HG03469 (cell line): ENCODE measurements at regions not wholly inside any gene's neighbourhood (a gene's known extent, or its start where the extent isn't known, plus 50 kb on each side); places are given as distances from the start of the nearest gene placed in this dataset.
"Not testable (repeated sequence)": the region's sequence is repeated elsewhere in the genome, so short reads cannot be mapped to it uniquely, and the experiment has no call there.

Source experiments
- ATAC-seq: cut with Tn5 transposase; IDR thresholded peaks from one replicate; pipeline ENCODE4 v1.9.1; 2021; ENCODE audit warnings: mild to moderate bottlenecking, moderate library complexity, moderate number of reproducible peaks; ENCODE audit not compliant: unreplicated experiment

DNA sequence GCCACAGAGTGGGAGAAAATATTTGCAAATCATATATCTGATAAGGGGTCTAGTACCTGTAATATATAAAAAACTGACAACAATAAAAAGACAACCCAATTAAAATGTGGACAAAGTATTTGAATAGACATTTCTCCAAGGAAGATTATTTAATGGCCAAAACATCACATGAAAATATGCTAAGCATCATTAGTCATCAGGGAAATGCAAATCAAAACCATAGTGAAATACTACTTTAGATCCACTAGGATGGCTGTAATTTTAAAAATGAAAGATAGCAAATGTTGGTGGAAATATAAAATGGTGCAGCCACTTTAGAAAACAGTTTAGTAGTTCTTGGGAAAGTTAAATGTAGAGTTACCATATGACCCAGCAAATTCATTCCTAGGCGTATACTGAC is 118.7 kb upstream of the KIF26B start:
- ATAC-seq, result no peak

DNA sequence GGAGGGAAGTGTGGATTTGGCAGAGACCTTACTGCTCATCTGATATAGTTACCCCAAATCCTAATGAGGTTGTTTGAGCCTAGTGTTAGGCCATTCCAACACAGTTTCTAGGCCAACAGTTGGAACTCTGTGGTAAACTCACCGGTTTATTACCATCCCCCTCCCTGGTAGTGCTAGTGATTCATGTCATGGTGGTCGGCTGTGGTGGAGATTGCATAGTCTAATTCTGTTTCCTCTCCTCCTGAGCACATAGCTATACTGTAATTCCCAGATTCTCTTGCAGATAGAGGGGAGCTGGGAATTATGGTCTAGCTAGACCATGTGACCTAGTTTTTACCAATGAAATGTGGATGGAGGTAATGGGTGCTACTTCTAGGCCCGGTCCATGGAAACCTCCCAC is 123.7 kb upstream of the KIF26B start:
- no peak for ATAC-seq

DNA sequence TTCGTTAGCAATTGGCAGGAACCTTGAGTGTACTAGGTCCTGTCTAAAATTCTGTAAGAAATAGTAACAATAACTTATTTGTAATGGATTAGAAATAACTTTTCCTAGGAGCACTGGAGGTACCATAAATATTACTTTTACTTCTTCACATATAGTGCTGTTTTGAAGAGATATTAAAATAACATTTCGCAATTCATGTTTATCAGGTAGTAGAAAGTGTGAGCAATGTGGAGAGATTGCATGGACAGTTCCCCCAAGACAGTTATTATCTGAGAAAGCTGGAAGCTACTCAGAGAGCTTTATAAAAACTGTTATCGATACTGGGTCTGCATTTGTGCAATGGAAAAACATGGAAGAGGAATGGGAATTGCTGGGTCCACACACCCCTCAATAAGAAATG is 128.5 kb upstream of the KIF26B start:
- no peak for ATAC-seq

DNA sequence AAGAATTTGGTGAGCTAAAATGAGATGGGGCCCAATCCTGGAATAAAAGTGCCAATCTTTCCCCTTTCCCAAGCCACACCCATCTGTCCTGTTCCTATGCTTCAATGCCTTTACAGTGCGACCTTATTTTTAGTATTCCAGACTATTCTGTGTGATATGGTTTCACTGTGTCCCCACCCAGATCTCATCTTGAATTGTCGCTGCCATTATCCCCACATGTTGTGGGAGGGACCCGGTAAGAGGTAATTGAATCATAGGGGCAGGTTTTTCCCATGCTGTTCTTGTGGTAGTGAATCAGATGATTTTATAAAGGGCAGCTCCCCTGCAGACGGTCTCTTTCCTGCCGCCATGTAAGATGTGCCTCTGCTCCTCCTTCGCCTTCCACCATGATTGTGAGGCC is 129.3 kb upstream of the KIF26B start:
- ATAC-seq, result no peak

DNA sequence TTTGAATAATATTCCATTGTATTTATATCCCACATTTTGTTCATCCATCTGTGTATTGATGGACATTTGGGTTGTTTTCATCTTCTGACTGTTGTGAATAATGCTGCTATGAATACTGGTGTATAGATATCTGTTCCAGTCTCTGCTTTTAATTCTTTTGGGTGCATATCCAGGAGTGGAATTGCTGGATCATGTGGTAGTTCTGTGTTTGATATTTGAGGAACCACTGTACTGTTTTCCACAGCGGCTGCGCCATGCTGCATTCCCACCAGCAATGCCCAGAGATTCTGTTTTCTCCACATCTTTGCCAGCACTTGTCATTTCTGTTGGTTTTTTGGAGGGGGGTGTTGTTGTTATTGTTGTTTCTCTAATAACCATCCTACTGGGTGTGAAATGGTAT is 131.6 kb upstream of the KIF26B start:
- no peak for ATAC-seq

DNA sequence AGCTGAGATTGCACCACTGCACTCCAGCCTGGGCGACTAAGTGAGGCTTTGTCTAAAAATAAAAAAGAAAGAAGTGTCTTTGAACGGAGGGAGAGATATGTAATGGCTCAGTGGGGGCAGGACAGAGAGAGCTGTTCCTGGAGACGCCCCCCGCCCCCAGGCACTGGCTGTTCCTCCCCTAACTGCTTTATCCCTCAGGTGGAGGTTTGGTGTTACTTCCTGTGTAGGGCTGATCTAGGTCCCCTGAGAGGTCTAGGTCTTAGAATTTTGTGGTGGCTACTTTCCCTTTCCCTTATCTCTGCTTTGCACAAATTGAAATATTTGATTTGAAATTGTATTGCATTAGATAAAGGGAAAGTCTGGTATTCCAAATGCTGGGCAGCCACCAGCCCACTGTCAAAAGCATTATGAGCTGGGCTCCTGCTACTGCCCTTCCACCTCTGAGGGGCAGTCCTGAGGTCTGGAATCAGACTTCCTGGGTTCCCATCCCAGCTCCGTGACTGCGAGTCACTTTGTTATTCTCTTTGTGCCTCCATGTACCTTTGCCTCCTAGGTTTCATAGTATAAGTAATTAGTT is 134.8 kb upstream of the KIF26B start:
- no peak for ATAC-seq

DNA sequence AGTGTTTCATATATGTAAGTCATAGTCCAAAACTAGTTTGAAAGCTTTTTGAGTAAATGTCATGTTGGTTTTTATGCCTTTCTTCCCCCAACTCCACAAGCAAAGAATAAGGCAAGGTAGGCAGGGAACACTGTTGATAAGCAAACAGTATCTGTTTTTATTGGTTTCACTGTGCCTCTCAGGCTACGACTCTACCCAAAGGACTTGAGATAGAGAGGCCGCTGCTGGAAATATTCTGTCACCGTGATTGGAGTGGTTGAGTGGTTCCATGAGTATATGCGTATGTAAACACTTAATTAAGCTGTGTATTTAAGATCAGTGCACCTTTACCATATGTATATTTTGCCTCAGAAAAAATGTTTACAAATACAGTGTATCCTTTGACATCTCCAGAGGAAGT is 138.1 kb upstream of the KIF26B start:
- no peak for ATAC-seq

DNA sequence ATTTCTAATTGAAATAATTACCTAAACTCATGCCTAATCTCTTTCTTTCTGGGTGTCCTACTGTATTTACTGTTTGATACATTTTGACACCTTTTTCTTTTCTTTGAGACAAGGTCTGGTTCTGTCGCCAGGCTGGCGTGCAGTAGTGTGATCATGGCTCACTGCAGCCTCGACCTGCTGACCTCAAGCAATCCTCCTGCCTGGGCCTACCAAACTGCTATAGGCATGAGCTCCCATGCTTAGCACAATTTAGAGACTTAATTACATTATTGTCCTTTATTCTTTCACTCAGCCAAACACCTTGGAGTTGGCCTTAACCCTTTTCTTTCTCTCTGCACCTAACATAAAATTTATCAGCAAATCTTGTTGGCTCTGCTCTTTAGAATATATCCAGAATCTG is 139.8 kb upstream of the KIF26B start:
- no peak for ATAC-seq

DNA sequence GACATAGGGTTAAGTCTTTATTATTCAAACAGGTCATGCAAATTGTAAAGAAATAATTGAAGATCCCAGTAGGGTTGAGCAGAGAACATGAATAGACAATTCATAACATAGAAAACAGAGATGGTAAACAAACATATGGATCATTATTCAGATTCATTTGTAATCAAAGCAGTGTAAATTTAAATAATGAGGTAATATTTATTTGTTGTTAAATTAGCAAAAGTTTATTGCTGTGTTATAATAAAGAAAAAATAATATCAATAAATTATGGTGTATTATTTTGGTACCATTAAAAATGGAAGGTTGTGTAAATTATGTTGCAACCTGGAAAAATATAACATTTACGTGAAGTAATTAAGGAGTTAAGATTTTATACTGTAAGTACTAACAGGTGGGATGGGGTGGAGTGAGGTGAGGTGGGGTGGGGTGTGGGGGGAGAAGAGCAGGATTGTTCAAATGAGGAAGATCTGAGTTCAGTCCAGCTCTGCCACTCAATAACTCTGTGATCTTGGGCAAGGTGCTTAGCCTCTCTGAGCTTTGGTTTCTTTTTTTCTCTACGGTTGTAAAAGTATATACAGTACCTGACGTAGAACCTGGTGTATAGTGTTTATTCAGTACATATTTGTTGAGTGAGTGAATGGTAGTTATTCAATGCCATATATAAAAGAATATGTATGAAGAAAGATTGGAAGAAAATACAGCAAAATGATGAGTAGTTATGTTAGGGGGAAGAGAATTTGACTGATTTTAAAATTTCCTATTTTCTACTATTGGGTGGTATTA is 140.3 kb upstream of the KIF26B start:
- no peak for ATAC-seq

DNA sequence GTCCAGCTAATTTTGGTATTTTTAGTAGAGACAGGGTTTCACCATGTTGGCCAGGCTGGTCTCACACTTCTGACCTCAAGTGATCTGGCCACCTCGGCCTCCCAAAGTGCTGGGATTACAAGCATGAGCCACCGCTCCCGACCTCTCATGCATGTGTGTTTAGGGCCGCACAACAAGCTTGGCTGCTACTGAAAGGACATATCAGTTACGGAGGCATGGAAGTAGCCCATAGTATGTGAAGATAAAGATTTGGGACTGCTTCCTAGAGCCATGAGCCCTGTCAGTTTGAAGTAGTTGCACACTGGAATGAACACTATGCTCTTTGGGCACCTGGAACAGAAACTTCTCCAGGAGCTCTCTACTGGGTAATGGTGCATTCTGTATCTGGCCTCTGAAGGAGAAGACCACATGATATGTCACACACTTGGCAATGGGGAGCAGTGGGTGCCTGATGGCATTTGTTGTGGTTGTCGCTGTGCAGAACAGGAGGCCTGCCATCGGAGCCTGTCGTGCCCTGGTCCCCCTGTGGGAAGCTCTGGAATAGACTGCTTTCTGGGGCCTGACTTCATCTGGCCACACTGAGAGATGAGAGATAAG is 144.7 kb upstream of the KIF26B start:
- no peak for ATAC-seq

DNA sequence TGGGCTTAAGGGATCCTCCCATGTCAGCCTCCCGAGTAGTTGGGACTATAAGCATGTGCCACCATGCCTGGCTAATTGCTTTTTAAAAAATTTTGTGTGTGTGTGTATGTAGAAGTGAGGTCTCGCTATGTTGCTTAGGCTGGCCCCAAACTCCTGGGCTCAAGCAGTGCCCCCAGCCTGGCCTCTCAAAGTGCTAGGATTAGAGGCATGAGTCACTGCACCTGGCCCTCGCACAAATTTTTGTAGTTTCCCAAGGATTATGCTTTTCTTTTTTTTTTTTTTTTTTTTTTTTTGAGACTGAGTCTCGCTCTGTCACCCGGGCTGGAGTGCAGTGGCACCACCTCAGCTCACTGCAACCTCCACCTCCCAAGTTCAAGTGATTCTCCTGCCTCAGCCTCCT is 144.4 kb upstream of the HNRNPU start:
- ATAC-seq, result no peak

DNA sequence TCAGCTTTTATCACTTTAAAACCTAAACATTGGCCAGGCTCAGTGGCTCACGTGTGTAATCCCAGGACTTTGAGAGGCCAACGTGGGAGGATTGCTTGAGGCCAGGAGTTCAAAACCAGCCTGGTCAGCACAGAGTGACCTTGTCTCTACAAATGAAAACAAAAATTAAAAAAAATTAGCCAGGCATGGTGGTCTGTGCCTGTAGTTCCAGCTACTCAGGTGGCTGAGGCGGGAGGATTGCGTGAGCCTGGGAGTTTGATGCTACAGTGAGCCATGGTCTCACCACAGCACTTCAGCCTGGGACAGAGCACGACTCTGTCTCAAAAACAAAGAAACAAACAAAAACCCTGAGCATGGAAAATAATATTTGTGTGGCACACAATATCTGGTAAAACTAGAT is 143.5 kb upstream of the HNRNPU start:
- ATAC-seq, result no peak

DNA sequence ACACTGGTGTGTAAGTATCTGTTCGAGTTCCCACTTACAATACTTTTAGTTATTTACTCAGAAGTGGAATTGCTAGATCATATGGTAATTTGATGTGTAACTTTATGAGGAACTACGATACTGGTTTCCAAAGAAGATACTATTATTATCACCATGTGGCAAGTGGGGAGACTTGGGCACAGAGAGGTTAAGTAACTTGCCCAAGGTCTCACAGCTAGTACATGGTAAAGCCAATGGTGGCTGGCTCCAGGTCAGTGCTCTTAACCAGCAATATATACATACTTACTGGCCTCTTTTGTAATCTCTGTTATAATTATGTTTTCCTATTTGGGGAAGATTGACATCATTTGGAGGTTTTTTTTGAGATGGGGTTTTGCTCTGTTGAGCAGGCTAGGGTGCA is 138.9 kb upstream of the HNRNPU start:
- ATAC-seq, result no peak

DNA sequence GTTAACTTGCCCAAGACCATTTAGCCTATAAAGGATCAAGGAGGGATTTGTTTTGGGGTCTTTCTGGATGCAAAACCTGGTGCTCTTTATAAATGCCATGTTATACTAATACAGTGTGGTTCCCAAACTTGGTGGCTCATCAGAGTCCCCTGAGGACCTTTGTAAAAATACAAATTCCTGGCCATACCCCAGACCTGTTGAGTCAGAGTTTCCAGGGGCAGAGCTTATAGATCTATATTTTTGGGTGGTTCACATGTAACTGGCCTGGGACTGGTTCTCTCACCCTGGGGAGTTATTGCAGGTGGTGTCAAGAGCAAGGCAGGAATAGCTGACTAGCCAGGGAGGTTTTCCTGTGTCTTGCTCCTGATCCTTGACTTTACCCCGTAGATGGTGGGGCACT is 136.9 kb upstream of the HNRNPU start:
- ATAC-seq, result no peak

DNA sequence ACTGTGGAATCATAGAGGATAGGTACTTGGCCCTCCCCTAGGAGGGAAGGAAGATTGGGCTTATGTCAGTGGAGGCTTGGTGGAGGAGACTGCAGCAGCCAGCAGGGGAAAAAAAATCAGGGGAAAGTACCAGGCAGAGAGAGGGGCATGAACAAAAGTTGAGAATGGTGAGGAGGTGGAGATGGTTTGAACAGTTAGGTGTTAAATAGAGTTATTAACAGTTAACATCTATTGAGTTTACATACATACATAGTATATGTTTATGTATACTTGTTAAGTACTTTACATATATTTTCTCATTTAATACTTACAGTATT is 136.5 kb upstream of the HNRNPU start:
- no peak for ATAC-seq

DNA sequence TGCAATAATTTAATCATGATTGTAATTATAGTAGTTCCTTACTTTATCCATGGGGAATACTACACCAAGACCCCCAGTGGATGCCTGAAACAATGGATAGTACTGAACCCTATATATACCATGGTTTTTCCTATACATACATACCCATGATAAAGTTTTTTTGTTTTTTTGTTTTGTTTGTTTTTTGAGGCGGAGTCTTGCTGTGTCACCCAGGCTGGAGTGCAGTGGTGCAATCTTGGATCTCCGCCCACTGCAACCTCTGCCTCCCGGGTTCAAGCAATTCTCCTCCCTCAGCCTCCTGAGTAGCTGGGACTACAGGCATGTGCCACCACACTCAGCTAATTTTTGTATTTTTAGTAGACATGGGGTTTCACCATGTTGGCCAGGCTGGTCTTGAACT is 135.3 kb upstream of the HNRNPU start:
- not testable (repeated sequence) for ATAC-seq

DNA sequence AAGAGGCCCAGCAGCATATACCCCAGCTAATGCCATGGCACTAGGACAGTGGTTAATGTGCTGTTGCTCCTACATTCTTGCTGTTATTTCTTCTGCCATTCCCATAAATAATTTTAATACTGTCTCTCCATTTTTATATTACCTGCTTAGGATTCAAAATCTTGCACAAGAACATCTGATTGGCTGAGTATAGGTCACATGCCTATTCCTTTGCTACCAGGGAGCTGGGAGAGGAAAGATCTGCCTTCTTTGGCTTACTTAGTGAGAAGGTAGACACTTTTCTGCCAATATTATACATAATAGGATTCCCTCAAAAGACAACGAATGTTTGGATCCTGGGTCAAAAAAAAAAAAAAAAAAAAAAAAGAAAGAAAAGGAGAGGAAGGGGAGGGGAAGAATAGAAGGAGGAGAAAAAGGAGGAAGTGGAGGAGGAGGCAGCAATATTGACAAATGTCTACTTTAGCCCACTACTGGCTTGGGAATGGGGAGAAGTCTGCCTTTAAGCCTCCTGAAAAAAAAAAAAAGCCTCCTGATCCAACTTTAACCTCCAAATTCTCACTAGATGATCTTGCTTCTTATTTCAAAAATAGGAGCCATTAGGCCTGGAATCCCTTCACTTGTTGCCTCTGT is 134.5 kb upstream of the HNRNPU start:
- ATAC-seq, result no peak

DNA sequence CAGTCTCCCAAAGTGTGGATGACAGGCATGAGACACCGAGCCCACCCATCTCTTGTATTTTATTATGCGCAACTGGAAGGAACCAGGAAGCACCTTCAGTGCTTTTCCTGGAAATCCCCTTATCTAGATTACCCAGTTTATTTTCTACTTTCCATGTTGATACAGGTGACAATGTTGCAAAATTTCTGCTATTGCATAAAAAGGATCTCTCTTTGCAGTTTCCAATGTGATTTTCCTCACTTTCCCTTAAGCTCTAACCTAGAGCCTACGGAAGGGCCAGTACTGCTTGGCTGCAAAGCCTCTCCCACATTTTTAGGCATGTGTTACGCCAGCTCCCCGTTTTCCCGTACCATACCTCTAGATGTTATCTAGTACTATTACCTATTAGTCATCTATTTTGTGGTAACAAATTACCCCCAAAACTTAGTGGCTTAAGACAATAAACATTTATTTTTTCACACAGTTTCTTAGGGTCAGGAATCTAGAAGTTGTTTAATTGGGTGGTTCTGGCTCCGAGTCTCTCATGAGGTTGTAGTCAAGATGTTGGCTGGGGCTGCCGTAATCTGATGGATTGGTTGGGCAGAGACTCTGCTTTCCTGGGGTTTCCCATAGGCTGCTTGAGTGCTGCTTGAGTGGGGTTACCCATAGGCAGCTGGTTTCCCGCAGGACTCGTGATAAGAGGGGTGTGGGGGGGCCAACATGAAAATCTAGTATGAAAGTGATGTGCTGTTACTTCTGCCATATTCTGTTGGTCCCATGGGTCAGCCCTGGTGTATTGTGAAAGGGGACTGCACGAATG is 131.5 kb upstream of the HNRNPU start:
- no peak for ATAC-seq

DNA sequence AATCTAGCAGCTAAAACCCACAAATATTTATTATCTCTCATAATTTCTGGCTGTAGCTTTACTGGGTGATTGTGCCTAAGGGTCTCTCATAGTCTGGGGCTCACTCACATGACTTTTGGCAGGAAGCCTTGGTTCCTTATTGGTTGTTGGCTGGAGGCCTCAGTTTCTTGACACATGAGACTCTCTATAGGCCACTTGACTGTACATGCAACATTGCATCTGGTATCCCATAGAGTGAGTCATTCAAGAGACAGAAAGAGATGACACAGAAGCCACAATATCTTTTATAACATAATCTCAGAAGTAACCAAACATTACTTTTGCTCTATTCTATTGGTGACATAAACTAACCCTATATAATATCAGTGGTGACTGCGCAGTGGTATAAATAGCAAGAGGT is 128.5 kb upstream of the HNRNPU start:
- no peak for ATAC-seq

DNA sequence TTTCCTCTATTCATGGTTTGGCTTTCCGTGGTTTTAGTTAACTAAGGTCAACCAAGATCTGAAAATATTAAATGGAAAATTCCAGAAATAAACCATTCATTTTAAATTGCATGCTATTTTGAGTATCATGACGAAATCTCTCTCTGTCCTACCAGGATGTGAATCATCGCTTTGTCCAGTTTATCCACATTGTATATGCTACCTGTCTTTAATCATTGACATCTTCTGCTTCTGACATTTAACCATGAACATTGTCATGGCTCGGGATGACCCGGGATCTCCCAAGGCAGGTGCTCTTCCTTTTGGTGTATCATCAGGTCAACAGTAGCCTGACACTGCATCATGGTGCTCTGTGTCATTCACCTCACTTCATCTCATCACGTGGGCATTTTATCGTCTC is 125.5 kb upstream of the HNRNPU start:
- ATAC-seq, result no peak

DNA sequence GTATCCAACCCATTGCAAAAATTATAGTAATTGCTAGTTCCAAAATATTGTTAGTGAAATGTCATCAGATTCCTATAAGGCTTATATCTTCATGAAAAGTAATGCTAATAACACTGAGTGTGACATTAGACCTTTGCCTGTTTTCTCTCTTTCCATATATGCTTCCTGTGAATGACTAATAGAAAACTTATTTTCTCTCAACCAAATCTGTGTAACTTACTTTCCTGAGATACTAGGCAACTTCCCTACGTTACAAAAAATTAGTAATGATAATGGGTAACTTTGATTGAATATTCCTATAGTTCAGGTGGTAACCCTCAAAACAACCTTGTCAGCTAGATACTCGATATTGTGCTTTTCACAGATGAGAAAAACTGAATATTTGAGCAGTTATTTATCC is 124.2 kb upstream of the HNRNPU start:
- no peak for ATAC-seq
